Caco-2 (cell line): ENCODE measurements at regions not wholly inside any gene's neighbourhood (a gene's known extent, or its start where the extent isn't known, plus 50 kb on each side); places are given as distances from the start of the nearest gene placed in this dataset.

ENCODE experiments used
- BruUV-seq: library from RNA; stranded (reverse); fragments of 400-500 nt; replicated peaks from 2 replicates; lab custom pipeline; 2021; lab: Mats Ljungman, UMichigan
- CTCF ChIA-PET: fragments of 300-600 bp; sonication (Branson Sonifier 250); formaldehyde crosslinking; loops from one replicate; lab custom pipeline; 2022; ENCODE audit warnings: antibody characterized with exemption; lab: Charles Lee
- POLR2A ChIA-PET: fragments of 300-600 bp; sonication (Branson Sonifier 250); formaldehyde crosslinking; loops from one replicate; lab custom pipeline; 2022; ENCODE audit warnings: antibody characterized with exemption; lab: Charles Lee
- DNase-seq, 2 experiments: peaks; one replicate each; pipeline versions ENCODE4 v3.0.0 to v3.0.0-alpha.2; 2020 to 2022
- H3K27me3 ChIP-seq: replicated peaks from 2 replicates; pipeline ENCODE4 v1.6.0; 2011; ENCODE audit warnings: low read length; ENCODE audit not compliant: control insufficient read depth, insufficient read depth
- H3K36me3 ChIP-seq: 2 replicates; pipeline ENCODE4 v1.5.1; 2011; ENCODE audit warnings: low read length; ENCODE audit not compliant: control insufficient read depth, insufficient read depth
- H3K4me1 ChIP-seq: fragments of 250-450 bp; sonication (Bioruptor Pico); 2 replicates; pipeline ENCODE4 v1.5.1; 2020; ENCODE audit warnings: mild to moderate bottlenecking
- H3K4me3 ChIP-seq: 2 replicates; pipeline ENCODE4 v1.5.1; 2011; ENCODE audit warnings: low read depth, mild to moderate bottlenecking, control low read depth, low read length
- H3K9me3 ChIP-seq: fragments of 250-450 bp; sonication (Bioruptor Pico); 2 replicates; pipeline ENCODE4 v1.5.1; 2020; ENCODE audit warnings: mild to moderate bottlenecking, moderate library complexity
- H3K27ac Mint-ChIP-seq: one replicate; pipeline ENCODE4 v1.8.0; 2022; ENCODE audit warnings: mixed read lengths; ENCODE audit not compliant: unreplicated experiment
- H3K27me3 Mint-ChIP-seq: one replicate; pipeline ENCODE4 v1.8.0; 2022; ENCODE audit warnings: mixed read lengths; ENCODE audit not compliant: insufficient read depth, unreplicated experiment
- H3K36me3 Mint-ChIP-seq: one replicate; pipeline ENCODE4 v1.8.0; 2022; ENCODE audit warnings: mild to moderate bottlenecking, mixed read lengths; ENCODE audit not compliant: insufficient read depth, unreplicated experiment
- H3K4me1 Mint-ChIP-seq: one replicate; pipeline ENCODE4 v1.8.0; 2022; ENCODE audit warnings: low read depth, mixed read lengths; ENCODE audit not compliant: unreplicated experiment
- H3K4me3 Mint-ChIP-seq: one replicate; pipeline ENCODE4 v1.8.0; 2022; ENCODE audit warnings: mild to moderate bottlenecking, moderate library complexity, mixed read lengths; ENCODE audit not compliant: unreplicated experiment
- H3K9me3 Mint-ChIP-seq: one replicate; pipeline ENCODE4 v1.8.0; 2022; ENCODE audit warnings: mixed read lengths; ENCODE audit not compliant: unreplicated experiment
- CTCF ChIP-seq, 2 experiments: fragments of 200-600 bp in 1 of 2; IDR thresholded peaks; 1 replicate in 1 of 2; 2 replicates in 1 of 2; pipeline versions ENCODE4 v1.5.1 to v1.8.0; 2011 to 2022; ENCODE audit warnings: antibody characterized with exemption in 1 of 2, control low read depth in 1 of 2, inconsistent platforms in 1 of 2, low read depth in 1 of 2, low read length in 1 of 2, mild to moderate bottlenecking in 1 of 2, moderate library complexity in 1 of 2; ENCODE audit not compliant: insufficient read depth in 1 of 2, severe bottlenecking in 1 of 2, unreplicated experiment in 1 of 2
- intact Hi-C: fragments of 100-400 bp; cut with micrococcal nuclease; formaldehyde crosslinking; loops from one replicate; pipeline ENCODE4 v1.10.0; 2022; ENCODE audit not compliant: unreplicated experiment

GRCh38 chr4:20639346-20639745 is 60.9 kb upstream of the PACRGL start:
- Histone ChIP-seq H3K4me1 (no peaks in the 10 kb centered on the region), H3K4me3 (no peak overlapping the region), H3K27me3 (no peaks in the 10 kb centered on the region), H3K36me3 (no peaks in the 10 kb centered on the region), H3K9me3 (no peaks in the 10 kb centered on the region; the same call in 1 of the 2 replicates)
- ChIA-PET CTCF (no interaction called here), POLR2A (no interaction called here)
- DNase-seq = no peak
- BruUV-seq = no TSS peak
- no peak for TF ChIP-seq CTCF (IDR thresholded peaks at IDR 0.05; ENCODE audit: insufficient read depth in 1 of 2, low read depth in 1 of 2, low read length in 1 of 2, severe bottlenecking in 1 of 2, unreplicated experiment in 1 of 2)
- no peaks in the 10 kb centered on the region for H3K4me1 Mint-ChIP-seq
- H3K4me3 Mint-ChIP-seq = no peak overlapping the region
- H3K9me3 Mint-ChIP-seq = peaks cover 12% of the 10 kb centered on the region
- intact Hi-C loops = no loop called here
- H3K27ac Mint-ChIP-seq = no peak overlapping the region
- peaks cover 4% of the 10 kb centered on the region for H3K36me3 Mint-ChIP-seq
- no peaks in the 10 kb centered on the region for H3K27me3 Mint-ChIP-seq

GRCh38 chr4:20640989-20641388 is 59.3 kb upstream of the PACRGL start:
- no TSS peak for BruUV-seq
- Mint-ChIP-seq H3K27me3 (no peaks in the 10 kb centered on the region), H3K27ac (no peak overlapping the region), H3K9me3 (no peaks in the 10 kb centered on the region), H3K36me3 (no peaks in the 10 kb centered on the region), H3K4me1 (no peaks in the 10 kb centered on the region), H3K4me3 (no peak overlapping the region)
- POLR2A ChIA-PET = no interaction called here
- Histone ChIP-seq H3K9me3 (no peaks in the 10 kb centered on the region; the same call in 1 of the 2 replicates), H3K4me1 (no peaks in the 10 kb centered on the region), H3K36me3 (no peaks in the 10 kb centered on the region), H3K4me3 (no peak overlapping the region), H3K27me3 (no peaks in the 10 kb centered on the region)
- no peak for TF ChIP-seq CTCF (IDR thresholded peaks at IDR 0.05; ENCODE audit: insufficient read depth in 1 of 2, low read depth in 1 of 2, low read length in 1 of 2, severe bottlenecking in 1 of 2, unreplicated experiment in 1 of 2)
- intact Hi-C loops = no loop called here
- no peak for DNase-seq
- CTCF ChIA-PET = no interaction called here

- no peaks in the 10 kb centered on the region for H3K9me3 Mint-ChIP-seq
- H3K9me3 ChIP-seq = no peaks in the 10 kb centered on the region; the same call in 1 of the 2 replicates
- no peaks in the 10 kb centered on the region for H3K36me3 Mint-ChIP-seq
- H3K4me1 Mint-ChIP-seq = no peaks in the 10 kb centered on the region
- no peaks in the 10 kb centered on the region for H3K4me1 ChIP-seq
- no TSS peak for BruUV-seq
- H3K27ac Mint-ChIP-seq = no peak overlapping the region
- ChIA-PET POLR2A (no interaction called here), CTCF (no interaction called here)
- no peaks in the 10 kb centered on the region for H3K27me3 Mint-ChIP-seq
- H3K27me3 ChIP-seq = no peaks in the 10 kb centered on the region
- intact Hi-C loops = no loop called here
- no peak for TF ChIP-seq CTCF (IDR thresholded peaks at IDR 0.05; ENCODE audit: insufficient read depth in 1 of 2, low read depth in 1 of 2, low read length in 1 of 2, severe bottlenecking in 1 of 2, unreplicated experiment in 1 of 2)
- DNase-seq = no peak
- no peak overlapping the region for H3K4me3 ChIP-seq
- no peak overlapping the region for H3K4me3 Mint-ChIP-seq
- no peaks in the 10 kb centered on the region for H3K36me3 ChIP-seq
Observed at GRCh38 chr4:20641976-20642375, 58.3 kb upstream of the PACRGL start.
